ENCODE measurements at regions not wholly inside any gene's neighbourhood (a gene's known extent, or its start where the extent isn't known, plus 50 kb on each side); places are given as distances from the start of the nearest gene placed in this dataset.
A peak's percentile ranks its signal among the peaks of the same experiment; 100 is the strongest.

DNA sequence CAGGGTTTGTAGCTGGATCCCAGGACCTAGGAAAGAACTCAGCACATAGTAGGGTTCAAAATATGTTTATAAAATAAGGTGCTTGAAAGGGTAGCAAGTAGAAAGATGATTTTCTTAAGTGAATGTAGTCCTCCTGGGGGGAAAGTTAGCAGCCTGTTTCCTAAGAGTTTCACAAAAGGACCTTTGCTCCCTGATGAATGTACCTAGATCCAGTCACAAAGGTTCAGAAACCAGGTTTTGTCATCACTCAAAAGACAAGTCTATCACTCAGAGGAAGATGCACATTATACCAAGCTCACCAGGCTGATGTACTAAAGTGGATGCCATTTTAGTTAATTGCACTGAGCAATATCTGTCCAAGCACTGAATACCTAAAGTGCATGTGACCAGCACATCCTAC is 378.2 kb downstream of the BCL11A start:
- DNase-seq (ENCODE audit: low spot score in 2 of 2) = no peak
- ATAC-seq = no peak
- Mint-ChIP-seq H3K9me3 (no peaks in the 10 kb centered on the region), H3K36me3 (no peaks in the 10 kb centered on the region), H3K27ac (no peak overlapping the region)

- no peaks in the 10 kb centered on the region for H3K9me3 Mint-ChIP-seq
- H3K27ac Mint-ChIP-seq = no peak overlapping the region
- no peak for DNase-seq (ENCODE audit: low spot score in 2 of 2)
- no peaks in the 10 kb centered on the region for H3K36me3 Mint-ChIP-seq
- no peak for ATAC-seq
Observed at GRCh38 chr2:60174146-60174545, 379.3 kb downstream of the BCL11A start.

DNA sequence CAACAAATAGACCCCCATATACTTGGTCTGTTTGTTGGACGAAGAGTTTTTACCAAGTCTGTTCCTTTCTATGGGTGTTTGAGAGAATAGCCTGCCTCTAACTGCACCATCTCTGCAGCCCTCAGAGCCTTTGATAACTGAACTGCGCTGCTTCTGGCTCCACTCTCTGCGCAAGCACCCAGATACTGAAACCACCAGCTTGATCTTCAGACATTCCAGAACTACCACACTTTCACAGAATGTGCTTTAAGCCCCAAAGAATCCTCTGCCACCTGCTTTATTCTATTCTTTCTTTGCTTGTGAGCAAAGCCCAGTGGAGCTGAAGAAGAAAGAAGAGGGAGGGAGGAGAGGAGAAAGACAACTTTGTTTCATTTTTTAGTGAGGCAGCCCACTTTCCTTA is 380.7 kb downstream of the BCL11A start:
- no peak for DNase-seq (ENCODE audit: low spot score in 2 of 2)
- Mint-ChIP-seq H3K9me3 (no peaks in the 10 kb centered on the region), H3K27ac (no peak overlapping the region), H3K36me3 (no peaks in the 10 kb centered on the region)
- ATAC-seq = no peak

- ATAC-seq (no peak), DNase-seq (ENCODE audit: low spot score in 2 of 2) (no peak)
- no peaks in the 10 kb centered on the region for H3K9me3 Mint-ChIP-seq
- no peak overlapping the region for H3K27ac Mint-ChIP-seq
- H3K36me3 Mint-ChIP-seq = no peaks in the 10 kb centered on the region
Observed at GRCh38 chr2:60170272-60170671, 383.2 kb downstream of the BCL11A start.

- ATAC-seq = no peak
- H3K9me3 Mint-ChIP-seq = no peaks in the 10 kb centered on the region
- DNase-seq (ENCODE audit: low spot score in 2 of 2) = no peak
- H3K36me3 Mint-ChIP-seq = no peaks in the 10 kb centered on the region
- H3K27ac Mint-ChIP-seq = no peak overlapping the region
Observed at GRCh38 chr2:60168247-60168646, 385.2 kb downstream of the BCL11A start.

DNA sequence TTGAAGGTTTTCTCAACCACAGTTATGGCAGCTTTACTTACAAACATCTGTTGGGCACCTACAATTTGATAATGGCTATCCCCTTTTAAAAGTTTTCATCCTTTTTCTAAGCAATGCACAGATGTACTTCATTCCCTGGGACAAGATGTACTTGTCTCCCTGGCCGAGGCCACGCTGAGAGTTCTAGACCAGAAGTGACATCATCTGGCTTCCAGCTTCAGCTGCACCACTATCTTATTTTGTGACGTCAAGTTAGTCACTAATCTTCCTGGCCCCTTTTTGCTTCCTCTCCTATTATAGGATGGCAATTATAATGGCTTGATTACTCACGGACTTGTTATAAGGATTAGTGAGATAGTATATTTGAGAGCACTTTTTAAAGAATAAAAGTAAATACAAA is 386.4 kb downstream of the BCL11A start:
- DNase-seq (ENCODE audit: low spot score in 2 of 2) (no peak), ATAC-seq (no peak)
- H3K9me3 Mint-ChIP-seq = no peaks in the 10 kb centered on the region
- H3K27ac Mint-ChIP-seq = no peak overlapping the region
- H3K36me3 Mint-ChIP-seq = no peaks in the 10 kb centered on the region

- no peak overlapping the region for H3K27ac Mint-ChIP-seq
- ATAC-seq = no peak
- DNase-seq (ENCODE audit: low spot score in 2 of 2) = no peak
- no peaks in the 10 kb centered on the region for H3K9me3 Mint-ChIP-seq
- H3K36me3 Mint-ChIP-seq = no peaks in the 10 kb centered on the region
Observed at GRCh38 chr2:60163691-60164090, 389.8 kb downstream of the BCL11A start.

DNA sequence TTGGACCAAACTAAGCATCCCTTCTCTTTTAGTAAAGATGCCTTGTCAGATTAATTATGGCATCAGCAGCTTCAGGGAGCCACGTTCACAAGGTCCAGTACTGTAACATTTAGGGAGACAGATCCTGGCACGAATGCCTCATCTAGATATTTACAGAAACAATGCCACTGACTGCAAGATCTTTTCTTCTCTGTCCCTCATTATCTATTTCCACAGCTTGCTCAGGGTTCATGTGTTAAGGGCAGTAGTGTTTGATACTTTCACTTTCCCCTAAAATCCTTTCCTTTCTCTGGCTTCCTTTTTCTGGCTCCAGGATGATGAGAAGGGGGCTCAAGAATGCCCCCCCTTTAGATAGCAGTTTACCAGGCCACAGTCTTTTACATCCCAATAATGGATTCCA is 393.9 kb downstream of the BCL11A start:
- no peak for DNase-seq (ENCODE audit: low spot score in 2 of 2)
- ATAC-seq = no peak
- no peaks in the 10 kb centered on the region for H3K9me3 Mint-ChIP-seq
- H3K27ac Mint-ChIP-seq = no peak overlapping the region
- H3K36me3 Mint-ChIP-seq = no peaks in the 10 kb centered on the region

GRCh38 chr2:60158262-60158661 is 395.2 kb downstream of the BCL11A start:
- DNase-seq (ENCODE audit: low spot score in 2 of 2) = no peak
- Mint-ChIP-seq H3K27ac (no peak overlapping the region), H3K36me3 (no peaks in the 10 kb centered on the region), H3K9me3 (no peaks in the 10 kb centered on the region)
- no peak for ATAC-seq

- H3K27ac Mint-ChIP-seq = no peak overlapping the region
- H3K36me3 Mint-ChIP-seq = no peaks in the 10 kb centered on the region
- ATAC-seq (no peak), DNase-seq (ENCODE audit: low spot score in 2 of 2) (no peak)
- no peaks in the 10 kb centered on the region for H3K9me3 Mint-ChIP-seq
Observed at GRCh38 chr2:60157283-60157682, 396.2 kb downstream of the BCL11A start.

GRCh38 chr2:60154142-60154541 is 399.3 kb downstream of the BCL11A start:
- DNase-seq (ENCODE audit: low spot score in 2 of 2) = no peak
- no peaks in the 10 kb centered on the region for H3K9me3 Mint-ChIP-seq
- no peak overlapping the region for H3K27ac Mint-ChIP-seq
- H3K36me3 Mint-ChIP-seq = no peaks in the 10 kb centered on the region
- no peak for ATAC-seq

DNA sequence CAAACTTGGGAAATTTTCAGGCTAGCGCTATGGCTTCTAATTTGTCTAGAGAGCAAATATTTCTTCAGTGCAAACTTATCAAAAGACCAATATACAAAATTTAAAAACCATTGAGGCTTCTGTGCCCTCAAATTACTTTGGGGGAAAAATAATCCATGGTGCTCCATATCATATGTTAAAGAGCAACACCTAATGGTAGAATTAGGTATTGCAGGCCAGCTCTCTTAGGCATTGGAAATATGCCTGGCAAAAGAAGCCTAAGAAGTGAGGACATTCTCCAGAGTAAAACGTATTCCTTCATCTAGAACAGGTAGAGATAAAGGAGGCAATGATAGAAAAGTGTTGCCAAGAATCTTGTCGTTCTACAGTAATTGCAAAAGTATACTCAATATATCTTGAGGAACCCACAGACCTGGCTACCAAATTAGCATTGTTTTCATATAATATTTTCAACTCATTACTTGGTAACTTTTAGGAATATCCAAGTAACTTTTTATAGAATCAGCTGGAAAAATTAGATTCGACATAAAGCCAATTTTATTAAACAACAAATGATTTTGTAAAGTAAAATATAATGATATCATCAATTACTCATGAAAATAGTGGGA is 401.1 kb downstream of the BCL11A start:
- Mint-ChIP-seq H3K36me3 (no peaks in the 10 kb centered on the region), H3K9me3 (no peaks in the 10 kb centered on the region), H3K27ac (no peak overlapping the region)
- peak in 1 of 2 donors; percentile 35 for DNase-seq (ENCODE audit: low spot score in 2 of 2)
- no peak for ATAC-seq

- Mint-ChIP-seq H3K27ac (no peak overlapping the region), H3K9me3 (no peaks in the 10 kb centered on the region), H3K36me3 (no peaks in the 10 kb centered on the region)
- ATAC-seq (peak in 1 of 2 donors; percentile 24), DNase-seq (ENCODE audit: low spot score in 2 of 2) (no peak)
Observed at GRCh38 chr2:60149176-60149575, 404.3 kb downstream of the BCL11A start.

GRCh38 chr2:60148716-60149115 is 404.7 kb downstream of the BCL11A start:
- DNase-seq (ENCODE audit: low spot score in 2 of 2) (no peak), ATAC-seq (peak; percentile 24 to 68)
- Mint-ChIP-seq H3K27ac (no peak overlapping the region), H3K36me3 (no peaks in the 10 kb centered on the region), H3K9me3 (no peaks in the 10 kb centered on the region)

GRCh38 chr2:60140185-60140584 is 413.3 kb downstream of the BCL11A start:
- DNase-seq (ENCODE audit: low spot score in 2 of 2) (no peak), ATAC-seq (no peak)
- Mint-ChIP-seq H3K9me3 (peaks cover 4 to 10% of the 10 kb centered on the region in 2 donors), H3K36me3 (peaks cover 0 to 13% of the 10 kb centered on the region in 2 donors), H3K27ac (peak overlapping the region in 1 of 2 donors; percentile 22)

DNA sequence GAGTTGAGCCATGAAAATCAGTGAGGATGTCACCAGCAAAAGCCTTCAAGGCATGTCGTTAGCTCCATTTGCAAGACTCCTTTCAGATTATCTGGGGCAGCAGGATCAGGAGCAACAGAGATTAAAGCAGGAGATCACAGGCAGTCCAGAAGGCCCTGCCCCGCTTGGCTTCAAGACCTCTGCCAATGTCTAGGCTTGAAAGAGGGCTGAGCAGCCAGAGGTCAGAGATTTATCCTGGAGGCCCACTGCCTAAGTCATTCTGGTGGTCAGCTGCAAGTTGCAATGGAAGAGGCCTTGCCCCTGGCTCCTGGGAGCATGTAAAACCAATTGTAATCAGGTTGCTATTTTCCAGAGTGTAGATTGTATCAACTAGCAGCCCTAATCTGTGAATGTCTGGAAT is 416.5 kb downstream of the BCL11A start:
- Mint-ChIP-seq H3K27ac (no peak overlapping the region), H3K36me3 (peaks cover 0 to 18% of the 10 kb centered on the region in 2 donors), H3K9me3 (peaks cover 0 to 14% of the 10 kb centered on the region in 2 donors)
- ATAC-seq (no peak), DNase-seq (ENCODE audit: low spot score in 2 of 2) (no peak)

DNA sequence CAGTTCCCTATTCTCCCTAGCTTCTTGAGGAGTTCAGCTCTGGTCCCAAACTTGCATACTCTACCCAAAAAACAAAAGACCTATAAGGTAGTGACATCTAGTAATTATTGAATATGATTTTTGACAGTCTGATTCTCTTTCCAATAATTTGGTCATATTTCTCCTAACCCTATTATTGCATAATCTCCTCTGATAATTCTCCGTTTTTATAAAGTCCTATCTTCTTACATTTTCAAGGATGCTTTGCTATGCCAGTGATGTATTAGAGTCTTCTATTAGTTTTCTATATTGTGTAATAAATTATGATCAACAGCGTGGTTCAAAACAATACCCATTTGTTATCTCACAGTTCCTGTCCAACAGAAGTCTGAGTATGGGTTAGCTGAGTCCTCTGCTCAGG is 426.3 kb downstream of the BCL11A start:
- DNase-seq (ENCODE audit: low spot score in 2 of 2) (no peak), ATAC-seq (no peak)
- H3K9me3 Mint-ChIP-seq = no peaks in the 10 kb centered on the region
- H3K27ac Mint-ChIP-seq = no peak overlapping the region
- H3K36me3 Mint-ChIP-seq = no peaks in the 10 kb centered on the region

GRCh38 chr2:60125611-60126426 is 427.6 kb downstream of the BCL11A start:
- Mint-ChIP-seq H3K36me3 (no peaks in the 10 kb centered on the region), H3K9me3 (no peaks in the 10 kb centered on the region), H3K27ac (no peak overlapping the region)
- ATAC-seq = no peak
- no peak for DNase-seq (ENCODE audit: low spot score in 2 of 2)
